Testis (tissue), 2 donors: ENCODE measurements at regions not wholly inside any gene's neighbourhood (a gene's known extent, or its start where the extent isn't known, plus 50 kb on each side); places are given as distances from the start of the nearest gene placed in this dataset.

ENCODE experiments used
- POLR2A ChIP-seq: fragments of 450-650 bp; IDR thresholded peaks from one replicate; pipeline ENCODE4 v1.6.1; 2017; ENCODE audit warnings: antibody characterized with exemption, mild to moderate bottlenecking, moderate library complexity
- TF ChIP-seq, protein P1 (sequence below), 3 experiments: fragments of 450-650 bp in 2 of 3; fragments of 200-600 bp in 1 of 3; sonication (generic) in 1 of 3; IDR thresholded peaks; one replicate each; pipeline ENCODE4 v1.5.1; 2016 to 2019; ENCODE audit warnings: antibody characterized with exemption in 3 of 3, mild to moderate bottlenecking in 2 of 3, moderate library complexity in 1 of 3

DNA sequence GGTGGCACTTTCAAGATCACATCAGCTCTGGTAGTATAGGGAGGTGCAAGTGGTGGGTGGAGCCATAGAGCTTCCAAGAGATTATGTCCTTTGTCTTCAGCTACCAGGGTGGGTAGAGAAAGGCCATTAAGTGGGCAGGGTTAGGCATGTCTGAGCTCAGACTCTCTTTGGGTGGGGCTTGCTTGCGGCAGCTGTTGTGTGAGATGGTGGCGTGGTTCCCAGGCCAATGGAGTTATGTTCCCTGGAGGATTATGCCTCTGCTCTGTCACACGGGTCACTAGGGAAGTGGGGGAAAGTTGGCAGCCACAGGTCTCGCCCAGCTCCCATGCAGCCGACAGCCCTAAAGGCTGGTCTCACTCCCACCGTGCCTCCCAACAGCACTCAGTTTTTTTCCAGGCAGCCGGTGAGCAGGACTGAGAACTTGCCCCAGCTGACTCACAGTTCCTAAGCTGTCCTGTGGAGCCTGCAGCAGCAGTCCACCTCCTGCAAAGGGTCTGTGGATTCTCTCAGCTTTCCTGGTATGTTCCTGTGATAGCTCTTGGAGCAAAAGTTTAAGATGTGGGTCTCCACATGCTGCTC is 459.0 kb downstream of the SH2D4B start:
- TF ChIP-seq POLR2A = no peak
- TF ChIP-seq, protein P1, sequence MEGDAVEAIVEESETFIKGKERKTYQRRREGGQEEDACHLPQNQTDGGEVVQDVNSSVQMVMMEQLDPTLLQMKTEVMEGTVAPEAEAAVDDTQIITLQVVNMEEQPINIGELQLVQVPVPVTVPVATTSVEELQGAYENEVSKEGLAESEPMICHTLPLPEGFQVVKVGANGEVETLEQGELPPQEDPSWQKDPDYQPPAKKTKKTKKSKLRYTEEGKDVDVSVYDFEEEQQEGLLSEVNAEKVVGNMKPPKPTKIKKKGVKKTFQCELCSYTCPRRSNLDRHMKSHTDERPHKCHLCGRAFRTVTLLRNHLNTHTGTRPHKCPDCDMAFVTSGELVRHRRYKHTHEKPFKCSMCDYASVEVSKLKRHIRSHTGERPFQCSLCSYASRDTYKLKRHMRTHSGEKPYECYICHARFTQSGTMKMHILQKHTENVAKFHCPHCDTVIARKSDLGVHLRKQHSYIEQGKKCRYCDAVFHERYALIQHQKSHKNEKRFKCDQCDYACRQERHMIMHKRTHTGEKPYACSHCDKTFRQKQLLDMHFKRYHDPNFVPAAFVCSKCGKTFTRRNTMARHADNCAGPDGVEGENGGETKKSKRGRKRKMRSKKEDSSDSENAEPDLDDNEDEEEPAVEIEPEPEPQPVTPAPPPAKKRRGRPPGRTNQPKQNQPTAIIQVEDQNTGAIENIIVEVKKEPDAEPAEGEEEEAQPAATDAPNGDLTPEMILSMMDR (IDR thresholded peaks at IDR 0.05) = no peak
